ENCODE measurements at regions not wholly inside any gene's neighbourhood (a gene's known extent, or its start where the extent isn't known, plus 50 kb on each side); places are given as distances from the start of the nearest gene placed in this dataset.
"Not testable (repeated sequence)": the region's sequence is repeated elsewhere in the genome, so short reads cannot be mapped to it uniquely, and the experiment has no call there.

DNA sequence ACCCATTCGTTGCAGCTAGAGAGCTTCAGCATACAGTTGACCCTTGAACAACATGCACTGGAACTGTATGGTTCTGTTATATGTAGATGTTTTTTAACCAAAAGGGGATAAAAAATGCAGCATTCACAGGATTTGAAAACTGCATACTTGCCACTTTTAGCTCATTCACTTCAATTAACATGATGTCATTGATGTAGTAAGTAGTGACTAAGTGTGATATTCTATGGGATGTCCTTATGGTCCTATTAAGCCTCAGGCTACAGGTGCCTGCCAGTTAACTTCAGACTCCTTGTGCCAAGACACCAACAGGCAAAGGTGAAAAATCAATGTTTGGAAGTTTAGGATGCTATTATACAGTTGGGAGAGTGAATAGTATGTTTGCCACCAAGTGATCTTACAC lies 553.6 kb upstream of the NECTIN3 start:
- intact Hi-C loops (cut with DNase I) = no loop called here

DNA sequence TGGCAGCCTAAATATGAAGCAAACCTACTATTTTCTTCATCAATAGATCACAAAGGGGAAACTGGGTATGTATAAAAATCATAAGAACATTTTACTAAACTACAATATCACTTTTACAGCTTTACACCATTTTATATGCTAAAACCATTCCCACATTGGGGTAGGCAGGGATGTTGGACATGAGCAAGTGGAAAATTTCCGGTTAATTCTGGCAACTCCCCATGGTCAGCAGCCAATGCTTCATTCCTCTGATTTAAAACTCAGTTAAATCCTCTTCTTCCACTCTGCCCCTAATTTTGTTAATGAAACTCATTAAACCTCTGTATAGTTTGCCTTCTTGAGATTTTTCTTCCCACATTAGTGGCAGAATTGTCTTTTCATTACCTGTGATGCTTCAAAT lies 552.5 kb upstream of the NECTIN3 start:
- intact Hi-C loops (cut with DNase I) = no loop called here
- no peak for TF ChIP-seq POLR2AphosphoS5 (IDR thresholded peaks at IDR 0.05)
- TF ChIP-seq POLR2A (IDR thresholded peaks at IDR 0.05) = no peak
- no peak for TF ChIP-seq CTCF (IDR thresholded peaks at IDR 0.05)
- no peaks in the 10 kb centered on the region for H3K27me3 ChIP-seq (replicated peaks; ENCODE audit: insufficient read depth)
- WGBS = 87% methylated on average over 1 of the region's 1 CpG
- no peak for DNase-seq (ENCODE audit: low spot score)
- H3K36me3 ChIP-seq = no peaks in the 10 kb centered on the region
- no peaks in the 10 kb centered on the region for H3K9me3 ChIP-seq
- no peak overlapping the region for H3K4me3 ChIP-seq
- no peak overlapping the region for H3K27ac ChIP-seq
- no peaks in the 10 kb centered on the region for H3K4me1 ChIP-seq (replicated peaks)

More for the DNA sequence above, 553.6 kb upstream of the NECTIN3 start:
- 91% methylated on average over 1 of the region's 1 CpG for WGBS
- Histone ChIP-seq H3K4me1 (replicated peaks) (no peaks in the 10 kb centered on the region), H3K27ac (no peak overlapping the region), H3K36me3 (no peaks in the 10 kb centered on the region), H3K27me3 (replicated peaks; ENCODE audit: insufficient read depth) (no peaks in the 10 kb centered on the region), H3K4me3 (no peak overlapping the region), H3K9me3 (no peaks in the 10 kb centered on the region)
- TF ChIP-seq CTCF (IDR thresholded peaks at IDR 0.05) (no peak), POLR2AphosphoS5 (IDR thresholded peaks at IDR 0.05) (no peak), POLR2A (IDR thresholded peaks at IDR 0.05) (no peak)
- no peak for DNase-seq (ENCODE audit: low spot score)

DNA sequence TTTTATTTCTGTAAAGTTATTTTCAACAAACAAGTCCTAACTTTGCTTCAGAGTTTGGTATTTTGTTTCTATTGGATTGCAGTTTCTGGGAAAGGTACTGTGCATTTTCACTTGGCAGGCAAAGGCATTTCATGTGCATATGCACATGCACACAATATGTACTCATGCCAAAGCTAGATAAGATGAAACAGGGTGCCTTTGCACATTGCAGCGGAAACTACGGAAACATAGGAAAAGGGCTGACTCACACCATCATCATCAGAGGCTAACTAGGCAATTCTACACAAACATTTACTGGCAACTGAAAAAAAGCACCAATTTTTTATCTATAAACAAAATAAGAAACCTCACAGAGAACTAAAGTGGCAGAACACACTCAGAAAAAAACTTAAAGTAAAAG lies 550.6 kb upstream of the NECTIN3 start:
- DNase-seq (ENCODE audit: low spot score) = no peak
- Histone ChIP-seq H3K9me3 (no peaks in the 10 kb centered on the region), H3K4me3 (no peak overlapping the region), H3K27ac (no peak overlapping the region), H3K27me3 (replicated peaks; ENCODE audit: insufficient read depth) (no peaks in the 10 kb centered on the region), H3K36me3 (no peaks in the 10 kb centered on the region), H3K4me1 (replicated peaks) (no peaks in the 10 kb centered on the region)
- 96% methylated on average over 2 of the region's 2 CpGs for WGBS
- TF ChIP-seq POLR2AphosphoS5 (IDR thresholded peaks at IDR 0.05) (no peak), POLR2A (IDR thresholded peaks at IDR 0.05) (no peak), CTCF (IDR thresholded peaks at IDR 0.05) (no peak)
- intact Hi-C loops (cut with DNase I) = no loop called here

- H3K36me3 ChIP-seq; H3K4me3 ChIP-seq; H3K4me1 ChIP-seq (replicated peaks); H3K9me3 ChIP-seq; H3K27ac ChIP-seq; intact Hi-C loops (cut with DNase I); DNase-seq (ENCODE audit: low spot score); H3K27me3 ChIP-seq (replicated peaks; ENCODE audit: insufficient read depth): not testable (repeated sequence)
- WGBS = 69% methylated on average over 6 of the region's 6 CpGs
Measured at GRCh38 chr3:110525558-110526064, 546.0 kb upstream of the NECTIN3 start.

DNA sequence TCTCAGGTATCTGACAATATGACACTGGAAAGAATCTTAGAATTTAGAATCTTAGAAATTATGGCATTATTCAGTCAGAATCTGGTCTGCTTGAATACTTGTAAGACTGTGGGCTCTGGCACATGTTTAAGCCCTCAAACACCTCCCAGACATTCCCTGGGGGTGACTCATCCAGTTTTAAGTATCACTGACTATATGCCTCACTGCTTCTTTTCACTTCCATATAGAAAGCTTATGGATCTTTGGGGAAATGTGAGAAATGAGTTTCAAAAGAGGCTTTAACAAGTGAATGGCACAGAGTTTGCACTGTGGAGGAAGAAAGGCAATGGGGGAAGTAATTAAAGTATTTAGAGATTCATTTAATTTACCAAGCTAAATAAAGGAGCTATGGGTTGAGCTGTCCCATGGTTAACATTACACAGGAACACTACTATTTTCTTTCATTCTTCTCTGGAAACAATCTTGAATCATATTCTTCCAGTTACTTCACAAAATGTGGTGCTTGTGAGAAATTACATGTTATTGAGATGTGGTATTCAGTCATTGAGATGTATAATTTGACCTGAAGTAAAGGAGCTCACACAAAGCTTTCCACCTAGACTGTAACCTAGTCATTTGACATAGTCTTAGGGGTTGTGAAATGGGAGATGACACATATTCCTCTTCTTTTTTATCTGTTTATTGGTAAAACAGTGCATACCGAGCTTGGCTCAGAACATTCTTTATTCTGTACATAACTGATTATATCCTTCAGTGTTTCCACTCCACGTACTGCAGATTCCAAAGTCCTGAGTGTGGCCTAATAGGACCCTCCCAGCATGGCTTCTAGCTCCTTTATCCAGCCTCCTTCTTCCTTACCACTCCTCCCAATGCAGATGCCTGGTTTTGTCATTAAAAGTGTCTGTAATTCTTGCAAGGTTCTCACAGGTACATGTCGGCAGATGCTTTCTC lies 544.6 kb upstream of the NECTIN3 start:
- 79% methylated on average over 3 of the region's 3 CpGs for WGBS
- DNase-seq (ENCODE audit: low spot score) = no peak

More for the DNA sequence above, 544.6 kb upstream of the NECTIN3 start:
- intact Hi-C loops (cut with DNase I) = no loop called here
- H3K27me3 ChIP-seq (replicated peaks; ENCODE audit: insufficient read depth) = no peaks in the 10 kb centered on the region
- no peak for TF ChIP-seq POLR2A (IDR thresholded peaks at IDR 0.05)
- no peak for TF ChIP-seq CTCF (IDR thresholded peaks at IDR 0.05)
- TF ChIP-seq POLR2AphosphoS5 (IDR thresholded peaks at IDR 0.05) = no peak
- H3K9me3 ChIP-seq = no peaks in the 10 kb centered on the region
- no peak overlapping the region for H3K4me3 ChIP-seq
- H3K4me1 ChIP-seq (replicated peaks) = no peaks in the 10 kb centered on the region
- H3K36me3 ChIP-seq = no peaks in the 10 kb centered on the region
- no peak overlapping the region for H3K27ac ChIP-seq

Measured in prostate gland (tissue), 2 donors.